ELF-1 (cell line): ENCODE measurements at regions not wholly inside any gene's neighbourhood (a gene's known extent, or its start where the extent isn't known, plus 50 kb on each side); places are given as distances from the start of the nearest gene placed in this dataset.
"Not testable (repeated sequence)": the region's sequence is repeated elsewhere in the genome, so short reads cannot be mapped to it uniquely, and the experiment has no call there.

Experiments
- DNase-seq: peaks from one replicate; pipeline ENCODE4 v3.0.0-alpha.2; 2016; ENCODE audit warnings: low read depth, low spot score

DNA sequence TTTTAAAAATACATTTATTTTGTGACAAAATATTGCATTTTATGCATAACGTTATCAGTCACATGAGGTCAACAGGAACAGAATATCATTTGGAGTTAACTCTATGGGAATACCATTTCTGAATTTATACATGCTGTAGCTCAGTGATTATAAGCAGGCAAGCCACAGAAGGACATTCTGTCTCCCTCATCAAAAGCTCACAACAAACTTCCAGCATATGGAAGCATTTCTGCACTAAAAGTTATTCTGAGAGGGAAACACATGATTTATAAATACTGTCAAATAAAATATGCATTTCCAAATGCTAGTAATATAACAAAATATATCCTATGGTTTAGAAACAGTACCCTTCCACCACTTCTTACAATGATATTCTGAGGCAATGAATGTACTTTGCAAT is 854.1 kb upstream of the B3GALT2 start:
- DNase-seq: no peak

GRCh38 chr1:194039578-194039977 is 853.2 kb upstream of the B3GALT2 start:
- DNase-seq: no peak

- DNase-seq: no peak
These were observed 847.2 kb upstream of the B3GALT2 start for GRCh38 chr1:194033646-194034045.

- no peak for DNase-seq
These were observed 841.6 kb upstream of the B3GALT2 start for GRCh38 chr1:194028002-194028401.

DNA sequence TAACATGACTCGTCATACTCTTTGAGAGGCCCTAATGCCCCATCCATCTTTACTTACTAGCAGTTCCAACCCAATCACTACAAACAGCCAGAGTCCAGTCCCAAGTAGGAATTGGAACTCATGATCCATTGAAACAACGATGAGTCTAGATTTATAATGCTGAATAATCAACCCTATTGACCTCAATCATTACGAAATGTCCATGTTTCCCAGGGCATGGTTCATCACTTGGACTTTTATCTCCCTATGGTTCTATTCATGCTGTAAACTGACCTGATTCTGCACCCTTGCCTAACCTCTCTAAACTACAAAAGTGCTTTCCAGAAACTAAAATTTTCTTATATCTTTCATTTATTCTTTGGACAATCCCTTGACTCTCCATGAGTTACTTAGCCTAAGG is 840.0 kb upstream of the B3GALT2 start:
- no peak for DNase-seq

DNA sequence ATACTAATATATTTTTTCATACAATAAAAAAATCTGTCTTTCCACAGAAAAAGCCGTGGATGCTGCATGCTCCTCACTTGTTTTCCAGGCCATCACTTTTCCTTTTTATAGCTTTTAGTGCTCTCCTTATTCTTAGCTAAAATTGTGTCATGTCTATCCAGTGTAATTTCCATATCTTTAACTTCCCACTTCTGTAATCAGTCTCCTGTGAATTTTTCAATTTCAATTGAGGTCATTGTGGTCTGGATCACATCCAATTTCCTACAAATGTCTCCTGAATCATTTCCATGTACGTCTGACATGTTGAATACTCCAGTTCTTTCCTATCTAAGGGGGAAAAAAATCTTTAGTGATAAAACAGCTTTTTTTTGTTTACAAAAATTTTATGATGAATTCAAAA is 838.2 kb upstream of the B3GALT2 start:
- no peak for DNase-seq

DNA sequence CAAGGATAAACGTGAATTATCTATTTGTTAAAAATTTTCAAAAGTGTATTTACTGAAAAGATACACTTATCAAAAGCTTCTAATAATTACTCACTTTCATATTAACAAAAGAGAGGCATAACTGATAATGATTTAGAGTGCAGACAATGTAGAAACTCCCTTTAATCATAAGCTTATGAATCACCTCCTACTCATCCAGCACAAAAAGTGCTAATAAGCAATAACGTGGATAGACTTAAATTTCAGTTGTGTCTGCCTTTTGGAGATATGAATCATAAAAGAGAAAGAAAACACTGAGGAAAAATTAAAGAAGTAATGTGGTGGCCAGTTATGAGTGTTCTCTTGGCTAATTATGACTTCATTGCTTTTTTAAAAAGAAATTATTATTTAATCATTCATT is 827.6 kb upstream of the B3GALT2 start:
- DNase-seq: no peak

- no peak for DNase-seq
These were observed 827.1 kb upstream of the B3GALT2 start for GRCh38 chr1:194013561-194013960.

GRCh38 chr1:194004146-194004545 is 817.7 kb upstream of the B3GALT2 start:
- DNase-seq: no peak

- DNase-seq: not testable (repeated sequence)
These were observed 815.4 kb upstream of the B3GALT2 start for GRCh38 chr1:194001726-194002350.

DNA sequence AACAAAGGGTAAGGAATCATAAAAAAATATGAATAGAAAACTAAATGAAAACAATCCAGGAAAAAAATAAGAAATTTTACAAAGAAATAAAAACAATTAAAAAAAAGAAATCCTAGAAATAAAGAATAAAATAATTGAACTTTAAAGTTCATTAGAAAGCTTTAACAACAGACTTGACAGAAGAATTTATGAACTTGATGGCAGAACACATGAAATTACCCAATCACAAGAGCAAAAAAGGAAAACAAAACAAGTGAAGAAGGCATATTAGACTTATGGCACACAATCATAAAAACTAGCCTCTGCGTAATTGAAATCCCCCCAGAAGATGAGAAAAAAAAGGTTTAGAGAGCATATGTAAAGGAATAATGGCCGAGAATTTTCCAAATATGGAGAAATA is 802.5 kb upstream of the B3GALT2 start:
- DNase-seq: no peak

DNA sequence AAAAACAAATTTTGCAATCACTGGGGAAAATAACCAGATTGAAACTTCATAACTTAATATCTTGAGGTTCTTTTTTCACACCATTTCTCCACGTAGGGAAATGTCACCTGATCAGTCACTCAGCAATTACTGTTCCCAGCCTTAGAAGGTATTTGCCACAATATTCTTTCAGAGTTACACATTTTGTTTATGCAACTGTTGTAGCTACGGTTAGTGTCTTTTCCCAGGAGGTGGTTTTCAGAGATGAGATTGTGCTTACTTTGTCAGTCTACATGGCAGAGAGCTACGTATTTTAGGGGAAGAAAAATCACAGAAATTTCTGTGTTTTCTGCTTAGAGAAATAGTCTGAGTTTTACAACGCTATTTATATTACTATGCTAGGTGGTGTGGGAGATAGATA is 792.8 kb upstream of the B3GALT2 start:
- DNase-seq: no peak

- DNase-seq: no peak
These were observed 787.9 kb upstream of the B3GALT2 start for GRCh38 chr1:193974286-193974798.

DNA sequence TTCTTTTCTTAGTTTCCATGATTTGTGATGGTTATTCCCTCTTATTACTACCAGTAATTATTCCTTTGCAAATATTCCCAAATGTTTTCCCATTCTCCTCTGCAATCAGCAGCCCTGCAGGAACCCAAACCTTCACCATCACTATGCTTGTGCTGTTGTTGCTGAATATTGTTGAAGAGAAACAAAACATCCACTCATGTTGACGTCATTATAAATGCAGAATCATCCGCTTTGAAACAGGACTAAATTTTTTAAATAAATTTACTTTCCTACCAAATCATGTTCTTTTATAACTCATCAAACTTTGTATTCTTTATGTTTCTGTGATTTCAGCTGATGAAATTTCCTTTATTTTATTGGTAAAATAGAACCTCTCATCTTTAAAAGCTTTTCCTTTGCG is 787.0 kb upstream of the B3GALT2 start:
- DNase-seq: no peak

DNA sequence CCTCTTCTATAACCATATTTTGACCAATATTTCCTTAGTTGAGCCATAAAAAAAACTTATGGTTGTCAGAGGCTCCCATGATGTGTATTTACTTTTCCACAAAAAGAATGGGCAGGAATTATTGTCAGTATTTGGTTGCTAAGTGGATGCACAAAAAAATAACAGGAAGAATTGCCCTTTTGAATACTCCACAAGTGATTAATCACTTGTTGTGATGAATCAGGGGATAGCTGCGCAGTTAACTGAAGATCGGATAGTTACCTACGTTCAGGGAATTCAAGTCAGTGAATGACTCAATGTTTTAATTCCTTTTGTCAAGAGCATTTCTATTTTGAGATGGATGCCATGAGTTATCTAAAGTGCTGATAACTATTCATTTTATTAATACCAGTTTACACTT is 785.2 kb upstream of the B3GALT2 start:
- DNase-seq: no peak

GRCh38 chr1:193960499-193960898 is 774.1 kb upstream of the B3GALT2 start:
- no peak for DNase-seq

GRCh38 chr1:193960040-193960439 is 773.6 kb upstream of the B3GALT2 start:
- DNase-seq: no peak

- no peak for DNase-seq
These were observed 771.2 kb upstream of the B3GALT2 start for GRCh38 chr1:193957556-193958095.

- DNase-seq: no peak
These were observed 766.5 kb upstream of the B3GALT2 start for GRCh38 chr1:193952778-193953374.

- DNase-seq: no peak
These were observed 765.6 kb upstream of the B3GALT2 start for GRCh38 chr1:193951984-193952383.

DNA sequence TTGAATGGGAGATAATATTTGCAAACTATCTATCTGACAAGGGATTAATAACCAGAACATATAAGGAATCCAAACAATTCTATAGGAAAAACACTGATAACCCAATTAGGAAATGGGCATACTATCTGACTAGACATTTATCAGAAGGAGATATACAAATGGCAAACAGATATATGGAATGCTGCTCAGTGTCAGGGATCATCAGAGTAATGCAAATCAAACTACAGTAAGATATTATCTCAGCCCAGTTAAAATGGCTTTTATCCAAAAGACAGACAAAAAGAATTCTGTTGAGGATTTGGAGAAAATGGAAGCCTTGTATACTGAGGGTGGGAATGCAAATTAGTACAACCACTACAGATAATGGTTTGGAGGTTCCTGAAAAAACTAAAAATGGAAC is 758.0 kb upstream of the B3GALT2 start:
- no peak for DNase-seq

GRCh38 chr1:193940176-193940575 is 753.8 kb upstream of the B3GALT2 start:
- DNase-seq: no peak

GRCh38 chr1:193939585-193939984 is 753.2 kb upstream of the B3GALT2 start:
- DNase-seq: no peak
